HEK293 (cell line): ENCODE measurements at regions not wholly inside any gene's neighbourhood (a gene's known extent, or its start where the extent isn't known, plus 50 kb on each side); places are given as distances from the start of the nearest gene placed in this dataset.
A peak's percentile ranks its signal among the peaks of the same experiment; 100 is the strongest.

ENCODE experiments used
- CTCF ChIA-PET: fragments of 350-600 bp; formaldehyde crosslinking; extraction: SDS; loops from one replicate; lab custom pipeline; 2021; ENCODE audit warnings: antibody characterized with exemption; lab: Yijun Ruan, JAX
- POLR2A ChIA-PET: fragments of 300-600 bp; formaldehyde crosslinking; extraction: SDS; loops from one replicate; lab custom pipeline; 2020; ENCODE audit warnings: antibody characterized with exemption, inconsistent platforms; lab: Yijun Ruan, JAX
- H3K27ac ChIP-seq: fragments of 200-500 bp; sonication (Bioruptor generic); 2 replicates; pipeline ENCODE4 v1.5.1; 2014; ENCODE audit warnings: low read depth, low read length, control low read depth, inconsistent platforms; ENCODE audit errors: extremely low read depth
- H3K36me3 ChIP-seq, 2 experiments: fragments of 200-500 bp in 1 of 2; sonication (Bioruptor generic) in 1 of 2; 1 replicate in 1 of 2; 2 replicates in 1 of 2; pipeline ENCODE4 v1.5.1; 2014 to 2017; ENCODE audit warnings: inconsistent platforms in 2 of 2, low read length in 2 of 2; ENCODE audit not compliant: control insufficient read depth in 2 of 2, insufficient read depth in 1 of 2
- H3K4me1 ChIP-seq: fragments of 200-500 bp; sonication (Bioruptor generic); 2 replicates; pipeline ENCODE4 v1.5.1; 2014; ENCODE audit warnings: mild to moderate bottlenecking, low read length, inconsistent platforms; ENCODE audit not compliant: control insufficient read depth, insufficient read depth
- H3K4me3 ChIP-seq: 2 replicates; pipeline ENCODE4 v1.5.1; 2011; ENCODE audit warnings: low read depth, mild to moderate bottlenecking, control low read depth, low read length, moderate library complexity
- H3K9me3 ChIP-seq: fragments of 200-500 bp; sonication (Bioruptor generic); 2 replicates; pipeline ENCODE4 v1.5.1; 2014; ENCODE audit warnings: low read depth, low read length, inconsistent platforms; ENCODE audit not compliant: control insufficient read depth, insufficient read depth
- ELK4 ChIP-seq: IDR thresholded peaks from 2 replicates; pipeline ENCODE4 v1.6.1; 2011; ENCODE audit warnings: mild to moderate bottlenecking, low read depth, low read length, borderline replicate concordance
- HOXC10 ChIP-seq: sonication (generic); formaldehyde crosslinking; IDR thresholded peaks from 2 replicates; pipeline ENCODE4 v1.8.1; 2023; ENCODE audit warnings: mild to moderate bottlenecking, missing genetic modification reagents
- KLF9 ChIP-seq: fragments of 450-650 bp; formaldehyde crosslinking; IDR thresholded peaks from 2 replicates; pipeline ENCODE4 v1.5.1; 2016; ENCODE audit warnings: missing biosample characterization, missing genetic modification characterization, low read depth
- PRDM1 ChIP-seq: fragments of 450-650 bp; formaldehyde crosslinking; IDR thresholded peaks from 2 replicates; pipeline ENCODE4; 2016; ENCODE audit warnings: missing biosample characterization, missing genetic modification characterization
- REPIN1 ChIP-seq: fragments of 450-650 bp; formaldehyde crosslinking; IDR thresholded peaks from 2 replicates; pipeline ENCODE4 v1.5.1; 2017; ENCODE audit warnings: missing biosample characterization, missing genetic modification characterization, low read depth
- SCRT1 ChIP-seq: fragments of 450-650 bp; formaldehyde crosslinking; IDR thresholded peaks from 2 replicates; pipeline ENCODE4 v1.5.1; 2016; ENCODE audit warnings: missing biosample characterization, missing genetic modification characterization, borderline replicate concordance
- SCRT2 ChIP-seq: fragments of 450-650 bp; formaldehyde crosslinking; IDR thresholded peaks from 2 replicates; pipeline ENCODE4 v1.5.1; 2016; ENCODE audit warnings: missing biosample characterization, missing genetic modification characterization
- SP2 ChIP-seq: fragments of 450-650 bp; formaldehyde crosslinking; IDR thresholded peaks from 2 replicates; pipeline ENCODE4 v1.5.1; 2016; ENCODE audit warnings: missing biosample characterization, missing genetic modification characterization
- ZBTB21 ChIP-seq: fragments of 450-650 bp; formaldehyde crosslinking; IDR thresholded peaks from 2 replicates; pipeline ENCODE4 v1.5.1; 2017; ENCODE audit warnings: missing biosample characterization, missing genetic modification characterization
- ZEB2 ChIP-seq: fragments of 450-650 bp; formaldehyde crosslinking; IDR thresholded peaks from 2 replicates; pipeline ENCODE4 v1.5.1; 2016; ENCODE audit warnings: missing biosample characterization, missing genetic modification characterization
- ZNF148 ChIP-seq: fragments of 450-650 bp; formaldehyde crosslinking; IDR thresholded peaks from 2 replicates; pipeline ENCODE4 v1.5.0; 2017; ENCODE audit warnings: missing biosample characterization, missing genetic modification characterization, borderline replicate concordance
- ZNF155 ChIP-seq: fragments of 450-650 bp; formaldehyde crosslinking; IDR thresholded peaks from 2 replicates; pipeline ENCODE4 v1.5.1; 2016; ENCODE audit warnings: missing biosample characterization, missing genetic modification characterization
- ZNF169 ChIP-seq: fragments of 450-650 bp; formaldehyde crosslinking; IDR thresholded peaks from 2 replicates; pipeline ENCODE4 v1.5.1; 2016; ENCODE audit warnings: missing biosample characterization, missing genetic modification characterization
- ZNF223 ChIP-seq: fragments of 450-650 bp; formaldehyde crosslinking; IDR thresholded peaks from 2 replicates; pipeline ENCODE4 v1.5.1; 2016; ENCODE audit warnings: missing biosample characterization, missing genetic modification characterization
- ZNF280C ChIP-seq: fragments of 450-650 bp; formaldehyde crosslinking; IDR thresholded peaks from 2 replicates; pipeline ENCODE4 v1.5.1; 2016; ENCODE audit warnings: missing biosample characterization, missing genetic modification characterization
- ZNF473 ChIP-seq: fragments of 450-650 bp; formaldehyde crosslinking; IDR thresholded peaks from 2 replicates; pipeline ENCODE4 v1.5.1; 2017; ENCODE audit warnings: missing biosample characterization, missing genetic modification characterization
- ZNF513 ChIP-seq: fragments of 450-650 bp; IDR thresholded peaks from 2 replicates; pipeline ENCODE4 v1.5.1; 2018; ENCODE audit warnings: missing biosample characterization, missing genetic modification characterization
- ZNF544 ChIP-seq: fragments of 450-650 bp; formaldehyde crosslinking; IDR thresholded peaks from 2 replicates; pipeline ENCODE4 v1.5.0; 2017; ENCODE audit warnings: missing biosample characterization, missing genetic modification characterization
- ZNF548 ChIP-seq: fragments of 450-650 bp; formaldehyde crosslinking; IDR thresholded peaks from 2 replicates; pipeline ENCODE4 v1.5.1; 2016; ENCODE audit warnings: missing biosample characterization, missing genetic modification characterization
- ZNF624 ChIP-seq: fragments of 450-650 bp; formaldehyde crosslinking; IDR thresholded peaks from 2 replicates; pipeline ENCODE4 v1.5.1; 2017; ENCODE audit warnings: missing biosample characterization, missing genetic modification characterization
- ZNF629 ChIP-seq: fragments of 450-650 bp; formaldehyde crosslinking; IDR thresholded peaks from 2 replicates; pipeline ENCODE4 v1.5.1; 2017; ENCODE audit warnings: missing biosample characterization, missing genetic modification characterization
- ZNF639 ChIP-seq: fragments of 450-650 bp; formaldehyde crosslinking; IDR thresholded peaks from 2 replicates; pipeline ENCODE4 v1.5.1; 2016; ENCODE audit warnings: missing biosample characterization, missing genetic modification characterization
- ZNF670 ChIP-seq: fragments of 450-650 bp; formaldehyde crosslinking; IDR thresholded peaks from 2 replicates; pipeline ENCODE4 v1.5.1; 2016; ENCODE audit warnings: missing biosample characterization, missing genetic modification characterization, low read depth
- ZNF76 ChIP-seq: fragments of 450-650 bp; formaldehyde crosslinking; IDR thresholded peaks from 2 replicates; pipeline ENCODE4; 2016; ENCODE audit warnings: low read depth, missing biosample characterization, missing genetic modification characterization, borderline replicate concordance

- TF ChIP-seq ZNF148 (tag by site-specific recombination): no peak
- TF ChIP-seq HOXC10 (CRISPR knock-in tag): no peak
- no peak for TF ChIP-seq ZNF670 (tag by site-specific recombination)
- TF ChIP-seq SCRT2 (tag by site-specific recombination): peak; percentile 81
- no peak for TF ChIP-seq ZEB2 (tag by site-specific recombination)
- TF ChIP-seq ZNF280C: no peak
- TF ChIP-seq REPIN1: no peak
- TF ChIP-seq ZNF629 (tag by site-specific recombination): no peak
- TF ChIP-seq ZNF624: no peak
- TF ChIP-seq ZNF223 (tag by site-specific recombination): no peak
- TF ChIP-seq ZNF548 (tag by site-specific recombination): no peak
- TF ChIP-seq SP2: no peak
- TF ChIP-seq ZNF639 (tag by site-specific recombination): no peak
- peak; percentile 35; the same call in 1 of the 2 replicates for TF ChIP-seq SCRT1 (tag by site-specific recombination)
- no peak for TF ChIP-seq ZBTB21 (tag by site-specific recombination)
- TF ChIP-seq ZNF513 (tag by site-specific recombination): peak; percentile 94
These were observed 60.5 kb upstream of the ZFHX3 start (continued) for GRCh38 chr16:73108195-73108963.

- ChIA-PET POLR2A (no interaction called here), CTCF (no interaction called here)
- Histone ChIP-seq H3K9me3 (no peaks in the 10 kb centered on the region), H3K27ac (no peak overlapping the region), H3K36me3 (no peaks in the 10 kb centered on the region), H3K4me3 (no peak overlapping the region), H3K4me1 (no peaks in the 10 kb centered on the region)
- no peak for TF ChIP-seq ELK4
- TF ChIP-seq ZNF148 (tag by site-specific recombination): no peak
- no peak for TF ChIP-seq ZNF473
- no peak for TF ChIP-seq ZNF513 (tag by site-specific recombination)
- TF ChIP-seq ZNF155 (tag by site-specific recombination): no peak
- no peak for TF ChIP-seq ZNF76 (tag by site-specific recombination)
- no peak for TF ChIP-seq PRDM1 (tag by site-specific recombination)
- TF ChIP-seq ZNF544 (tag by site-specific recombination): no peak
- TF ChIP-seq ZNF169: no peak
- no peak for TF ChIP-seq ZEB2 (tag by site-specific recombination)
- no peak for TF ChIP-seq KLF9 (tag by site-specific recombination)
These were observed 59.4 kb upstream of the ZFHX3 start for GRCh38 chr16:73107371-73107770.
